ENCODE measurements at regions not wholly inside any gene's neighbourhood (a gene's known extent, or its start where the extent isn't known, plus 50 kb on each side); places are given as distances from the start of the nearest gene placed in this dataset.

DNA sequence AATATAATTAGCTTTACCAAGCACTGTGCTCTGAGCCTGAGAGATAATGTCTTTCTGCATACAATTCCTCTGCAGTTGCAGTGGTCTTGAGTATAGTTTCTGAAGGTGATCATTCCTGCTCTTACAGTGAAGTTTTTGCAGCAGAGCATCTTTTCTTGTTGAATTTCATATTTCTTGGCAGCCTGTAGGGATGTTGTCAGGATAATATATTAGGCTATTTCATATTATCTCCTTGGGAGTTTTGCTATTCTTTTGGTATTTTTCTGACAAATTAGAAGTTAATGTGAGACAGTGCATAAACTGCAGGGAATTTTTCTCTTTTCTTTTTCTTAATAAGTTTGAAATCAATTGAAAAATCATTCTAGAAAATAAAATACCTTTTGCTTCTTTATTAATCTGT, 1502.6 kb upstream of the FLRT2 start:
- intact Hi-C loops (cut with micrococcal nuclease; ENCODE audit: unreplicated experiment), result no loop called here
- no TSS peak for BruUV-seq (replicated peaks)
- POLR2A ChIA-PET, result no interaction called here
- Histone ChIP-seq H3K4me3 (ENCODE audit: low read depth in 2 of 2, low read length in 2 of 2) (no peak overlapping the region), H3K9me3 (ENCODE audit: control insufficient read depth, insufficient read depth, low read depth, low read length) (no peaks in the 10 kb centered on the region), H3K27ac (ENCODE audit: low read length) (no peak overlapping the region), H3K27me3 (ENCODE audit: control insufficient read depth, insufficient read depth, low read length) (no peaks in the 10 kb centered on the region), H3K36me3 (ENCODE audit: control insufficient read depth, insufficient read depth, low read length) (no peaks in the 10 kb centered on the region), H3K4me1 (ENCODE audit: control insufficient read depth, insufficient read depth, low read length) (no peaks in the 10 kb centered on the region)
- TF ChIP-seq SIN3A (IDR thresholded peaks at IDR 0.05; ENCODE audit: borderline replicate concordance, insufficient read depth, low read depth, low read length) (no peak), POLR2AphosphoS5 (IDR thresholded peaks at IDR 0.05; ENCODE audit: low read depth, low read length) (no peak), TCF7L2 (IDR thresholded peaks at IDR 0.05; ENCODE audit: low read depth, low read length) (no peak)
- TF ChIP-seq, protein P1, sequence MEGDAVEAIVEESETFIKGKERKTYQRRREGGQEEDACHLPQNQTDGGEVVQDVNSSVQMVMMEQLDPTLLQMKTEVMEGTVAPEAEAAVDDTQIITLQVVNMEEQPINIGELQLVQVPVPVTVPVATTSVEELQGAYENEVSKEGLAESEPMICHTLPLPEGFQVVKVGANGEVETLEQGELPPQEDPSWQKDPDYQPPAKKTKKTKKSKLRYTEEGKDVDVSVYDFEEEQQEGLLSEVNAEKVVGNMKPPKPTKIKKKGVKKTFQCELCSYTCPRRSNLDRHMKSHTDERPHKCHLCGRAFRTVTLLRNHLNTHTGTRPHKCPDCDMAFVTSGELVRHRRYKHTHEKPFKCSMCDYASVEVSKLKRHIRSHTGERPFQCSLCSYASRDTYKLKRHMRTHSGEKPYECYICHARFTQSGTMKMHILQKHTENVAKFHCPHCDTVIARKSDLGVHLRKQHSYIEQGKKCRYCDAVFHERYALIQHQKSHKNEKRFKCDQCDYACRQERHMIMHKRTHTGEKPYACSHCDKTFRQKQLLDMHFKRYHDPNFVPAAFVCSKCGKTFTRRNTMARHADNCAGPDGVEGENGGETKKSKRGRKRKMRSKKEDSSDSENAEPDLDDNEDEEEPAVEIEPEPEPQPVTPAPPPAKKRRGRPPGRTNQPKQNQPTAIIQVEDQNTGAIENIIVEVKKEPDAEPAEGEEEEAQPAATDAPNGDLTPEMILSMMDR (IDR thresholded peaks at IDR 0.05), result no peak
- TF ChIP-seq, protein P2, sequence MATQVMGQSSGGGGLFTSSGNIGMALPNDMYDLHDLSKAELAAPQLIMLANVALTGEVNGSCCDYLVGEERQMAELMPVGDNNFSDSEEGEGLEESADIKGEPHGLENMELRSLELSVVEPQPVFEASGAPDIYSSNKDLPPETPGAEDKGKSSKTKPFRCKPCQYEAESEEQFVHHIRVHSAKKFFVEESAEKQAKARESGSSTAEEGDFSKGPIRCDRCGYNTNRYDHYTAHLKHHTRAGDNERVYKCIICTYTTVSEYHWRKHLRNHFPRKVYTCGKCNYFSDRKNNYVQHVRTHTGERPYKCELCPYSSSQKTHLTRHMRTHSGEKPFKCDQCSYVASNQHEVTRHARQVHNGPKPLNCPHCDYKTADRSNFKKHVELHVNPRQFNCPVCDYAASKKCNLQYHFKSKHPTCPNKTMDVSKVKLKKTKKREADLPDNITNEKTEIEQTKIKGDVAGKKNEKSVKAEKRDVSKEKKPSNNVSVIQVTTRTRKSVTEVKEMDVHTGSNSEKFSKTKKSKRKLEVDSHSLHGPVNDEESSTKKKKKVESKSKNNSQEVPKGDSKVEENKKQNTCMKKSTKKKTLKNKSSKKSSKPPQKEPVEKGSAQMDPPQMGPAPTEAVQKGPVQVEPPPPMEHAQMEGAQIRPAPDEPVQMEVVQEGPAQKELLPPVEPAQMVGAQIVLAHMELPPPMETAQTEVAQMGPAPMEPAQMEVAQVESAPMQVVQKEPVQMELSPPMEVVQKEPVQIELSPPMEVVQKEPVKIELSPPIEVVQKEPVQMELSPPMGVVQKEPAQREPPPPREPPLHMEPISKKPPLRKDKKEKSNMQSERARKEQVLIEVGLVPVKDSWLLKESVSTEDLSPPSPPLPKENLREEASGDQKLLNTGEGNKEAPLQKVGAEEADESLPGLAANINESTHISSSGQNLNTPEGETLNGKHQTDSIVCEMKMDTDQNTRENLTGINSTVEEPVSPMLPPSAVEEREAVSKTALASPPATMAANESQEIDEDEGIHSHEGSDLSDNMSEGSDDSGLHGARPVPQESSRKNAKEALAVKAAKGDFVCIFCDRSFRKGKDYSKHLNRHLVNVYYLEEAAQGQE (IDR thresholded peaks at IDR 0.05; ENCODE audit: insufficient read depth in 1 of 2, low read depth in 2 of 2, low read length in 1 of 2), result no peak
- CTCF ChIA-PET, result no interaction called here
- in situ Hi-C loops (cut with HindIII; ENCODE audit: low pct_unique_long_range_greater_than_20kb, low sequenced_read_pairs), result no loop called here
- DNase-seq (ENCODE audit: low read depth, low spot score), result no peak
- no peak for ATAC-seq

- Histone ChIP-seq H3K4me3 (ENCODE audit: low read depth in 2 of 2, low read length in 2 of 2) (no peak overlapping the region), H3K36me3 (ENCODE audit: control insufficient read depth, insufficient read depth, low read length) (no peaks in the 10 kb centered on the region), H3K27ac (ENCODE audit: low read length) (no peak overlapping the region), H3K9me3 (ENCODE audit: control insufficient read depth, insufficient read depth, low read depth, low read length) (no peaks in the 10 kb centered on the region), H3K27me3 (ENCODE audit: control insufficient read depth, insufficient read depth, low read length) (no peaks in the 10 kb centered on the region), H3K4me1 (ENCODE audit: control insufficient read depth, insufficient read depth, low read length) (no peaks in the 10 kb centered on the region)
- TF ChIP-seq POLR2AphosphoS5 (IDR thresholded peaks at IDR 0.05; ENCODE audit: low read depth, low read length), result no peak
- TF ChIP-seq, protein P1 (IDR thresholded peaks at IDR 0.05), result no peak
- TF ChIP-seq, protein P2 (IDR thresholded peaks at IDR 0.05; ENCODE audit: insufficient read depth in 1 of 2, low read depth in 2 of 2, low read length in 1 of 2), result no peak
- TF ChIP-seq TCF7L2 (IDR thresholded peaks at IDR 0.05; ENCODE audit: low read depth, low read length), result no peak
- TF ChIP-seq SIN3A (IDR thresholded peaks at IDR 0.05; ENCODE audit: borderline replicate concordance, insufficient read depth, low read depth, low read length), result no peak
- ChIA-PET POLR2A (no interaction called here), CTCF (no interaction called here)
- ATAC-seq, result no peak
- intact Hi-C loops (cut with micrococcal nuclease; ENCODE audit: unreplicated experiment), result no loop called here
- no peak for DNase-seq (ENCODE audit: low read depth, low spot score)
- no TSS peak for BruUV-seq (replicated peaks)
- in situ Hi-C loops (cut with HindIII; ENCODE audit: low pct_unique_long_range_greater_than_20kb, low sequenced_read_pairs), result no loop called here
Measured at GRCh38 chr14:84028080-84028604, 1501.8 kb upstream of the FLRT2 start.
